PC-3 (cell line): ENCODE measurements at regions not wholly inside any gene's neighbourhood (a gene's known extent, or its start where the extent isn't known, plus 50 kb on each side); places are given as distances from the start of the nearest gene placed in this dataset.
A peak's percentile ranks its signal among the peaks of the same experiment; 100 is the strongest.

Experiments
- ATAC-seq: fragments of 200-7000 bp; cut with Tn5 transposase; 2 replicates; pipeline ENCODE4 v1.9.1; 2020; ENCODE audit warnings: mild to moderate bottlenecking, moderate library complexity
- BruUV-seq: library from RNA; stranded (reverse); fragments of 400-500 nt; replicated peaks from 2 replicates; lab custom pipeline; 2021; lab: Mats Ljungman, UMichigan
- CTCF ChIA-PET: fragments of 300-600 bp; sonication (Branson Sonifier 250); formaldehyde crosslinking; loops from one replicate; lab custom pipeline; 2022; ENCODE audit warnings: antibody characterized with exemption; lab: Charles Lee
- POLR2A ChIA-PET: fragments of 300-600 bp; sonication (Branson Sonifier 250); formaldehyde crosslinking; loops from one replicate; lab custom pipeline; 2022; ENCODE audit warnings: antibody characterized with exemption; ENCODE audit not compliant: unreplicated experiment; lab: Charles Lee
- DNase-seq: peaks from one replicate; pipeline ENCODE4 v3.0.0-alpha.2; 2015
- H2AFZ ChIP-seq: fragments of 300-600 bp; sonication (generic); 2 replicates; pipeline ENCODE4 v1.6.0; 2016; ENCODE audit warnings: antibody characterized with exemption, low read length
- H3F3A ChIP-seq: fragments of 300-600 bp; sonication (generic); one replicate; pipeline ENCODE4 v1.6.0; 2017; ENCODE audit warnings: antibody characterized with exemption, low read length, control low read depth, mild to moderate bottlenecking; ENCODE audit not compliant: unreplicated experiment
- H3K27ac ChIP-seq: fragments of 300-600 bp; sonication (generic); 2 replicates; pipeline ENCODE4 v1.5.1; 2016; ENCODE audit warnings: mild to moderate bottlenecking, low read length
- H3K27me3 ChIP-seq: fragments of 300-600 bp; sonication (generic); 2 replicates; pipeline ENCODE4 v1.6.1; 2016; ENCODE audit warnings: low read length, mixed read lengths
- H3K36me3 ChIP-seq: fragments of 300-600 bp; sonication (generic); 2 replicates; pipeline ENCODE4 v1.6.1; 2016; ENCODE audit warnings: low read depth, mixed run types, low read length, mixed read lengths
- H3K4me1 ChIP-seq: fragments of 300-600 bp; sonication (generic); 2 replicates; pipeline ENCODE4 v1.5.1; 2016; ENCODE audit warnings: low read length; ENCODE audit not compliant: insufficient read depth
- H3K4me2 ChIP-seq: fragments of 300-600 bp; sonication (generic); 2 replicates; pipeline ENCODE4 v1.6.0; 2016; ENCODE audit warnings: low read length
- H3K4me3 ChIP-seq: fragments of 300-600 bp; sonication (generic); 2 replicates; pipeline ENCODE4 v1.5.1; 2016; ENCODE audit warnings: mild to moderate bottlenecking, low read length, mixed read lengths
- H3K79me2 ChIP-seq: fragments of 300-600 bp; sonication (generic); 2 replicates; pipeline ENCODE4 v1.6.1; 2017; ENCODE audit warnings: low read length, mixed read lengths
- H3K9ac ChIP-seq: fragments of 300-600 bp; sonication (generic); 2 replicates; pipeline ENCODE4 v1.6.0; 2016; ENCODE audit warnings: mild to moderate bottlenecking, low read length
- H3K9me2 ChIP-seq: fragments of 300-600 bp; sonication (generic); replicated peaks from 2 replicates; pipeline ENCODE4 v1.6.1; 2016; ENCODE audit warnings: mixed run types, low read length, mixed read lengths
- H3K9me3 ChIP-seq: fragments of 300-600 bp; sonication (generic); 2 replicates; pipeline ENCODE4 v1.6.1; 2016; ENCODE audit warnings: low read length, mixed read lengths
- H4K20me1 ChIP-seq: fragments of 300-600 bp; sonication (generic); 2 replicates; pipeline ENCODE4 v1.6.1; 2016; ENCODE audit warnings: low read length, mixed read lengths
- EZH2 ChIP-seq: fragments of 300-600 bp; sonication (generic); IDR thresholded peaks from one replicate; pipeline ENCODE4 v1.6.1; 2017; ENCODE audit warnings: antibody characterized with exemption, mild to moderate bottlenecking, low read length; ENCODE audit not compliant: unreplicated experiment
- EZH2phosphoT487 ChIP-seq: fragments of 300-600 bp; sonication (generic); IDR thresholded peaks from 2 replicates; pipeline ENCODE4 v1.6.1; 2018; ENCODE audit warnings: mild to moderate bottlenecking, antibody characterized with exemption, low read length, borderline replicate concordance
- intact Hi-C: fragments of 100-400 bp; cut with micrococcal nuclease; formaldehyde crosslinking; loops from 2 replicates; pipeline ENCODE4 v1.9.0; 2023
- TF ChIP-seq, protein P1 (sequence below): fragments of 300-600 bp; sonication (generic); conservative IDR thresholded peaks from 2 replicates; pipeline ENCODE4 v1.5.1; 2017; ENCODE audit warnings: antibody characterized with exemption, low read depth, mild to moderate bottlenecking, low read length

DNA sequence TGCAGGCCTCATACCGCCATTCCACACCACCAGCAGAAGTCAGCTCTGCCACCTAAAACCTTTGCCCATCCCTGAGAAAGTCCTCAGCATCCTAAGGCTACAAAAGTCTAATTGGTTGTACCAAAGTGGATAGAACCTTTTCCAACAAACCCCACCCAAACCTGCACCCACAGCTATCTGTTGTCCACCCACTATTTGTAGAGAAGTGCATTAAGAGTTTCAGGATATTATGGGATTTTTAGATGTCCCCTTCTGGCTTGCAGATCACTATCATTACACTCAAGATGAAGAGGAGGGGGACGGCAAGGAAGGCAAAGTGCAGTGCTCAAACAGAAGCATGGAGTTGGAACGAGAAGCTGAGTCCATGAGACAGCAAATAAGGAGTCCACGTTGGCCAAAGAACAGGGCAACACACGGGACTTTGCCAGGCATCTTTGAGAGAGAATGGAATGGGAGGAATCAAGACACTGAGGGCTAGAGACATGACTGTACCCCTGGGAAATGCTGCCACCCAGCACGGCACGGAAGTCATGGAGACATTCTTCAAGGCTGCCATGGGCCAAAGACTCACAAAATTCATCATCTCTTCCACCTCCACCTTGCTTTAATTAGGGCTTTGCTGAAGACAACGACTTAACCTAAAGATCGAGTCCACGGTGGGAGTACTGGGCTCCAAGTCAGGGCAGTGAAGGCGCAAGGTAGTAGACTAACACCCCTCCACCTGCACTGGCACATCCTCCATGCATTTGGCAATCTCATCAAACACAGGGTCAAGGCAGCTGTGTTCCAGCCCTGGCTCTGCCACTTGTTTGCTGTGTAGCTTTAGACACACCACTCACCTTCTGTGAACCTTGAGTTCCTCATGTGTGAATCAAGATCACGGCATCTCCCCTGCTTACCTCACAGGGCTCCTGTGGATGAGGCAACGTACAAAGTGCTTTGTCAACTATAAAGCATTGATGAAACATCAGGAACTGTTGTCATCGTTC lies 112.9 kb upstream of the TMEM45B start:
- no peaks in the 10 kb centered on the region for H4K20me1 ChIP-seq
- H3K4me1 ChIP-seq = peaks cover 15% of the 10 kb centered on the region
- no peaks in the 10 kb centered on the region for H3K36me3 ChIP-seq
- no peaks in the 10 kb centered on the region for H3F3A ChIP-seq
- H3K79me2 ChIP-seq = no peaks in the 10 kb centered on the region
- DNase-seq (peak; percentile 72), ATAC-seq (no peak)
- ChIA-PET POLR2A (no interaction called here), CTCF (no interaction called here)
- H3K27ac ChIP-seq = no peak overlapping the region
- H3K27me3 ChIP-seq = no peaks in the 10 kb centered on the region
- H3K4me2 ChIP-seq = no peak overlapping the region
- no peaks in the 10 kb centered on the region for H3K9me2 ChIP-seq
- BruUV-seq = no TSS peak
- intact Hi-C loops = loop anchor here (5.0 kb wide), 1 partner anchor 45 kb away; no protein-coding TSS in a partner anchor
- no peak overlapping the region for H3K4me3 ChIP-seq
- H3K9me3 ChIP-seq = no peaks in the 10 kb centered on the region
- H3K9ac ChIP-seq = no peak overlapping the region
- TF ChIP-seq, protein P1, sequence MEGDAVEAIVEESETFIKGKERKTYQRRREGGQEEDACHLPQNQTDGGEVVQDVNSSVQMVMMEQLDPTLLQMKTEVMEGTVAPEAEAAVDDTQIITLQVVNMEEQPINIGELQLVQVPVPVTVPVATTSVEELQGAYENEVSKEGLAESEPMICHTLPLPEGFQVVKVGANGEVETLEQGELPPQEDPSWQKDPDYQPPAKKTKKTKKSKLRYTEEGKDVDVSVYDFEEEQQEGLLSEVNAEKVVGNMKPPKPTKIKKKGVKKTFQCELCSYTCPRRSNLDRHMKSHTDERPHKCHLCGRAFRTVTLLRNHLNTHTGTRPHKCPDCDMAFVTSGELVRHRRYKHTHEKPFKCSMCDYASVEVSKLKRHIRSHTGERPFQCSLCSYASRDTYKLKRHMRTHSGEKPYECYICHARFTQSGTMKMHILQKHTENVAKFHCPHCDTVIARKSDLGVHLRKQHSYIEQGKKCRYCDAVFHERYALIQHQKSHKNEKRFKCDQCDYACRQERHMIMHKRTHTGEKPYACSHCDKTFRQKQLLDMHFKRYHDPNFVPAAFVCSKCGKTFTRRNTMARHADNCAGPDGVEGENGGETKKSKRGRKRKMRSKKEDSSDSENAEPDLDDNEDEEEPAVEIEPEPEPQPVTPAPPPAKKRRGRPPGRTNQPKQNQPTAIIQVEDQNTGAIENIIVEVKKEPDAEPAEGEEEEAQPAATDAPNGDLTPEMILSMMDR = no peak
- TF ChIP-seq EZH2 (no peak), EZH2phosphoT487 (no peak)
- H2AFZ ChIP-seq = no peak overlapping the region

- Histone ChIP-seq H2AFZ (0 out of 2 replicates have a peak overlapping the region, but pooled peaks have one; percentile 2), H3K9me3 (no peaks in the 10 kb centered on the region), H3K27ac (peak overlapping the region; percentile 8; the same call in 1 of the 2 replicates), H3K36me3 (no peaks in the 10 kb centered on the region), H3K79me2 (no peaks in the 10 kb centered on the region), H3K4me3 (no peak overlapping the region), H4K20me1 (no peaks in the 10 kb centered on the region), H3F3A (no peaks in the 10 kb centered on the region), H3K27me3 (no peaks in the 10 kb centered on the region), H3K4me1 (peaks cover 15% of the 10 kb centered on the region), H3K9ac (no peak overlapping the region), H3K4me2 (peak overlapping the region; percentile 24), H3K9me2 (no peaks in the 10 kb centered on the region)
- BruUV-seq = no TSS peak
- peak; percentile 60 for DNase-seq
- ChIA-PET POLR2A (no interaction called here), CTCF (no interaction called here)
- no peak for ATAC-seq
- TF ChIP-seq, protein P1 = no peak
- TF ChIP-seq EZH2 = no peak
- no peak for TF ChIP-seq EZH2phosphoT487
- intact Hi-C loops = loop anchor here (5.0 kb wide), 1 partner anchor 43 kb away; no protein-coding TSS in a partner anchor
These were observed 111.8 kb upstream of the TMEM45B start for GRCh38 chr11:129703846-129704245.

DNA sequence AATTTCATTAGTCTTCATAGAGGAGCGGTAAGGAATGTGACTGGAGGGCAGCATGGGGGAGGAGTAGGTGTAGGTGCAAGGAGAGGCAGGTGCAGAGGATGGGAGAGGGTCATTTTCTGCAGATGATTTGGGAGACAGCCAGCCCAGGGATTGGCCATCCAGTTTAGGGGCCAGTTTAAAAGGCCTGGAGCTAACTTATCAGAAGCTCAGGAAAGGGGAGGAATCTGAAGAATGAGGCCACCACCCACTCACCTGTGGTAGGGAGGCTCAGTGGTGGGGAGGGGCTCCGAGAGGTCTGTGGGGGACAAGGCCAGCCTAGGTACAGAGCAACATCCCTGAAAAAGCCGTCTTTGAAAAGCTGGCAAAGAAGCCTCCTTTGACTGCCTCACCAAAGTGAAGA lies 110.8 kb upstream of the TMEM45B start:
- Histone ChIP-seq H4K20me1 (no peaks in the 10 kb centered on the region), H3K9ac (no peak overlapping the region), H3K9me2 (no peaks in the 10 kb centered on the region), H3K9me3 (no peaks in the 10 kb centered on the region), H3K27me3 (0 out of 2 replicates have a peak, but pooled peaks cover 2% of the 10 kb centered on the region), H3K36me3 (no peaks in the 10 kb centered on the region), H3F3A (no peaks in the 10 kb centered on the region), H3K4me3 (no peak overlapping the region), H3K27ac (no peak overlapping the region), H3K79me2 (no peaks in the 10 kb centered on the region), H3K4me1 (peaks cover 15% of the 10 kb centered on the region), H2AFZ (no peak overlapping the region), H3K4me2 (no peak overlapping the region)
- CTCF ChIA-PET = no interaction called here
- POLR2A ChIA-PET = no interaction called here
- intact Hi-C loops = loop anchor here (5.0 kb wide), 1 partner anchor 42 kb away; no protein-coding TSS in a partner anchor
- BruUV-seq = no TSS peak
- ATAC-seq = no peak
- DNase-seq = no peak
- TF ChIP-seq, protein P1 = no peak
- TF ChIP-seq EZH2phosphoT487 (no peak), EZH2 (no peak)
